HG03175 (cell line): ENCODE measurements at regions not wholly inside any gene's neighbourhood (a gene's known extent, or its start where the extent isn't known, plus 50 kb on each side); places are given as distances from the start of the nearest gene placed in this dataset.
"Not testable (repeated sequence)": the region's sequence is repeated elsewhere in the genome, so short reads cannot be mapped to it uniquely, and the experiment has no call there.

Experiments
- ATAC-seq: cut with Tn5 transposase; IDR thresholded peaks from one replicate; pipeline ENCODE4 v1.9.1; 2021; ENCODE audit warnings: mild to moderate bottlenecking, moderate library complexity; ENCODE audit not compliant: unreplicated experiment

- no peak for ATAC-seq
Measured at GRCh38 chr10:108323274-108323798, 1158.8 kb upstream of the SORCS1 start.

DNA sequence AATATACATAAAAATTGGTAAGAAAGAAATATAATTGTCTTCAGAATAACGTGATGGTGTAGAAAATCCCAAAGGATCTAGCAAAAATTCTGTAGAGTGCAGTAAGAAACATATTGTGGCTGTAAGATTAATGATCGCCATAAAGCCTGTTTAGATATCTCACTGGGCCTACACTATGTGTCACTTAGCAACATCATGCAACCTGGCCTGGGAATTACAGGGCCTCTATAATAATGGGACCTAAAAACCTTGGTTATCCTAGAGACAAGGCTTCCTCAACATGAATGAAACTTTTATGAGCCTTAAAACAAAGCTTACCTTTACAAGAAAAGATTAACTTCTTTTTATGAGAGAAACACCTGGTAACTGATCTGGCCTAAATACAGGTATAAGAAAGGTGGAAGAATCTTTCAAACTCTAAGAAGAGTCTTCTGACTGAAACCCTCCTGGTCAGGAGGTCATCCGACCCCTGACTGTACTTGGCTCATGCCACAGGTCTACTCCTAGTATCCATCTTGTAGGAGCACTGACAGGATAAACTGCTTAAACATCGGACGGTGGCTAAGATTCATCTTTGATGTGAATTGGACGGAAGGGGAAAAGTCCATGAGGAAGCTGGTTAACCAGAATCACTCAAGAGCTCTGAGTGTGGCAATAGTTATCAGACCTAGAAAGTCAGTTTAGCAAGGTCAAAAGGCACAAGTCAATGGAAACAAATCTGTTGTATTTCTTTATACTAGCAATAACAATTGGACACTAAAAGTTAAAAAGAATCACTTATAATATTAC is 1155.1 kb upstream of the SORCS1 start:
- ATAC-seq = no peak

GRCh38 chr10:108315636-108316035 is 1151.1 kb upstream of the SORCS1 start:
- not testable (repeated sequence) for ATAC-seq

DNA sequence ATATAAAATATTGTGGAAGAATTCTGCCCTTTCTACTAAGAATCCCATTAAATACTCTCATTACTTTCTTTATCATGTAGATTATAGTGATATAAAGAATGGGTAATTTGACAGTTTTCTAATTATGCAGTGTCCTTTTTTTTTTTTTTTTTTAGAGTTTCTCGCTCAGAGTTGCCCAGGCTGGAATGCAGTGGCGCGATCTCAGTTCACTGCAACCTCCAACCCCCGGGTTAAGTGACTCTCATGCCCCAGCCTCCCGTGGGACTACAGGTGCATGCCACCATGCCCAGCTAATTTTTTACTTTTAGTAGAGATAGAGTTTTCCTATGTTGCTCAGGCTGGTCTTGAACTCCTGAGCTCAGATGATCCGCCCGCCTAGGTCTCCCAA is 1143.4 kb upstream of the SORCS1 start:
- no peak for ATAC-seq

- no peak for ATAC-seq
Measured at GRCh38 chr10:108307250-108307924, 1142.9 kb upstream of the SORCS1 start.

- ATAC-seq = peak; percentile 55
Measured at GRCh38 chr10:108303149-108303548, 1138.6 kb upstream of the SORCS1 start.

GRCh38 chr10:108301002-108301401 is 1136.5 kb upstream of the SORCS1 start:
- no peak for ATAC-seq

- no peak for ATAC-seq
Measured at GRCh38 chr10:108290823-108291222, 1126.3 kb upstream of the SORCS1 start.

GRCh38 chr10:108275895-108276685 is 1111.6 kb upstream of the SORCS1 start:
- no peak for ATAC-seq

DNA sequence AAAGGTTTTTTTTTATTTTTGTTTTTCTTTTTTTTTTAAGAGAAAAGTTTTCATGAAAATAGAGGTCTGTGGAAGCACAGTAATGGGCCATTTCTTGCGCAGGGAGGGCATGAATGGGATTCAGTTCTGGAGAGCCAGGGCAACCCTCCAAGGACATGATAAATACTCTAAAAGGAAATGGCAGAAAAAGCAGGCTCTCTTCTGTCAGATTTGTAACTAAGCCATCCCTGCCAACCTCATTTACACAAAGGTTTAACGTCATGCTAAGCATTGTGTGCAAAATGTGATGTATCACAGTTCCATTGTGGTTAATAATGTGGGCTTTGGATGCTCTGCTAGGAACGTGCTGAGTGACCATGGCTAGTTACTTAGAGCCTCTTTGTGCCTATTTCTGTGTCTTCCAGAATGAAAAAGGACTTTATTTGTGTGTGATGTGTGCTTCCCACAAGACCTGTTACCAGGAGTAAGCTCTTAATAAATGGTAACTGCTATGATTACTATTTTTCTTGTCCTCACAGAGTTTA is 1095.9 kb upstream of the SORCS1 start:
- no peak for ATAC-seq

GRCh38 chr10:108254089-108254488 is 1089.6 kb upstream of the SORCS1 start:
- no peak for ATAC-seq

DNA sequence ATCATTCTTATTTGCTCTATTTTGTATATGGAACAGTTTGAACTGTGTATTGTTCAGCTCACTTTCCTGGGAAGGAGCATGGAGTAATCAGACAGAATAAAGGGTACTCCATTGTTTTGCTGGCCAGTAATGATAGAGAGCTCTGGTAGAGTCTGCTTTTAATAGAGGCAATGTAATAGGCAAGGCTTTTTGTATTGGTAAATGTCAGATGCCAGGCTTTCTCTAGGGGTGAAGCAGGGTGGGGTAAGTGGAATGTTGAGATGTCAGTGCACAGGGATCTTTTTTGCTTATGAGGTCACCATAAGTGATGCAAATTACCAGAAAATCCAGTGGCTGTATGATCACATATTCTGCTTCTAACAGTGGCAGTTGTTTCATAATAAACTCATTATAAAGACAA is 1088.3 kb upstream of the SORCS1 start:
- ATAC-seq = no peak

DNA sequence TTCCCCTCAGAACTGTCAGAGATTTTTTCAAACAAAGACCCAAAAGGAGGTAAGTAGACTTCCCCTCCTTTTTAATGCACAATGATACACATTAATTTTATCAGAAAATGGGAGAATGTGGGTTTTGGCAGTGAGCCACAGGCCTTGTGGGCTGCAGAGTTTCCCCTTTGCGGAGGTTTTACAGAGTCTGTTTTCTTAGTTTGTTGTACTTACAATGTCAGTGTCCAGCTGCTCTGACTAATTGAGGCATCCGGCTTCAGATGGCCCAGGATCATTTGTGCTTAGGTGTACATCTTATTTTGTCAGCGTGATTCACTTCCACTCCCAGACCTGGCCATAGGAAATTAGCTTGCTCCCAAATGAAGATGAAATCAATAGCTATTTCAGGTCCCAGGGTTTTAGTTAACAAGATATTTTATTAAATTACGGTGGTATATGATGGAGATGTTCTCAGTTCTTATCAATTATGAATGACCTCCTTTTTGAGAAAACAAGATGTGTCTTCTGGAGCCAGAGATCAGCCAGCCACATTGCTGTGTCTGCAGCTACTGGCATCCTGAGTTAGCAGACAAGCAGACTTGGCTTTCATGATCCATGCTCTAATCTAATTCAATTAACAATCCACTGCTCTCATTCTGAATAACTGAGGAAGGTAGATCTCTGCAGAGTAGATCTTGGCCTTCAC is 1086.6 kb upstream of the SORCS1 start:
- no peak for ATAC-seq

DNA sequence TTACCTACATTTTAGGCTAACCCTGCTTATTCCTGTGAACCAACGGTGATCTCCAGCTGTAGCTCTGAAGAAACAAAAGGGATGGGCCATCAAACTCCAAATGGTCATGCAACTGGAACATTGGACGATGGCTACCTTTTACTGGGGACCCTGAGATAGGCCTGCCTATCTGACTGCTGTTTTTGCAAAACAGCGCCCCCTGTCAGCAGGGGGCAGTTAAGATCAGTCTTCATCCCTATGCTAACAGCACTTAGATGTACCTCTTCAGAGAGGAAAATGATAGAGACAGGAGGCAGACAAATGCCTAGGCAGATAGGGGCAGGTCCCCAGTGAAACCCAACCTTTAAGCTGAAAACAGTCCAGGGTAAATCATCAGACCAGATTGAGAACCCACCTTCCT is 1085.4 kb upstream of the SORCS1 start:
- ATAC-seq = no peak

GRCh38 chr10:108244443-108245228 is 1080.1 kb upstream of the SORCS1 start:
- no peak for ATAC-seq

DNA sequence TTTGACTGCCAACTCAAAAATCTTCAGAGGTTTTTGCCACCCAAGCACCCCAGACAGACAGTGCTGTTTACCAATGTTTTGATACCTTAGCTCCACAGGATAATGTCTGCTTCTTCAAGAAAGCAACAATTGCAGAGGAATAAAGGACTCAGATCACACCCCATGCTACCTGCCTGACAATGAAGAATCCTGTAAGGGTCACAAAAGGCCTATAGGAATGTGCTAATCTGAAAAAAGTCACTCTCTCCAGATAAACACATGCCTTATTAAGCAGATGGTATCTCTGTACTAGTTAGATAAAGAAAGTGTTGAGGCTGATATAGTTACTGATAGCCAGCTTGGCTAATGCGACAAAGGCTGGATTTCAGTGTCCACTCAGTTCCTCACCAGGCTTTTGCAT is 1076.7 kb upstream of the SORCS1 start:
- no peak for ATAC-seq

DNA sequence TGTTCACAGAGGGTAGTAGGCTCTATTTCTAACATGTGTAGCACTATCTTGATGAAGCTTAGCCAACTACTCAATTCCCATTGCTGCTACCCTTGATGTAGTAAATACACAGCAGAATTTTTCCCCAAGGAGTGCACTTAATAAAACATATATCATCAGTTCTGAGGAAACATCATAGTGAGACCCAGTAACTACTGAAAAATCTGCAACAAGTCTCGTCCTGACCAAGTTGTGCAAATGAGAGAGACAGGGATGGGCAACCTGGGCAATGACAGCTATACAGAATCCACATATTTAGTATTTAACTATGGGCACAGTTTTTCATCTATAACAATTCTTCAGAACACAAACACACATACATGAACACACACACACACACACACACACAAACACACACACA is 1073.8 kb upstream of the SORCS1 start:
- no peak for ATAC-seq

DNA sequence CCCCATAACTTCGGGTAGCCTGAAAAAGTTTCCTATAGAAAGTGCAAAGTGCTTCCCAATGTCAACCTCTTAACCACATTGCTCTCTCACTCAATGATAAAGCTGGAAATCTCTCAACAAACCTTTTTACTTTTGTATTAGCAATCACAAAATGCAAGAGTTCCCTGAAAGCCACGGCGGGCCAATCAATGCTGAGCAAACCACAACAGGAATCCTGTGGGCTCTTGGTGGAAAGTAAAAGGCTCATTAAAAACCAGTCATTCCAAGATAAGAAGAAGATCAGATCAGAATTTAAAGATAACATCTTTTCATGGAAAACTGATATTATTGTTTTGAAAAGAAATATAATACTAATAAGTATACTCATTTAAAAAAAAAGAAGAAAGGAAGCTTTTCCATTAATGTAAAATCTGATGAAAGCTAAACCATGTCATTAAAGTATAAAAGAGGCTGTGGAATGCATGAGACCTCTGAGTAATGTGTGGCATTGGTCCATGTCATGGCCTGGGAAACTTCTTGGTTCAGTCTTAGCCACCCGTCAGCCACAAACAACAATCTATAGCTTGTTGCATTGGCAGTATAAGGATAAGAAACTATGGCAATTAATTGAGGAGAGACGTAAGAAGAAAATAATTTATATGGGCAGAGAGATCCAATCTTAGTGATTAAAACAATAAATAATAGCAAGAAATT is 1066.1 kb upstream of the SORCS1 start:
- ATAC-seq = no peak

DNA sequence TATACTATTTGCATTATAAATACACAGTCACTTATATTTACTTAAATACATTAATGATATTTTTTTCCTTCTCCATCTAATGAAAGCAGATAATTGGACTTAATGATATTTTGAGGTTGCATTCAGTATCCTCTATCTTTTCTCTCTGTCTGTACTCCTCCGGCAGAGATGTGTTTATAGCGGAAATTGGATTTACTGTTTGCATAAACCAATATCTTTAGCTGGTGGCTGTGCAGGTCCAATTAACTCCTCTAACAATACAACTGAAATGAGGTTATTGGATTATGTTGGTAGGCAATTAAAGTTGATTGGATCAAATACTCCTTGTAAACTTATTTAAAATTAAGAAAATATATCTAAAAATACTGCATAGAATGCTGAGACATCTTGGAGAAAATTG is 1044.2 kb upstream of the SORCS1 start:
- ATAC-seq = no peak
